C4-2B (cell line): ENCODE measurements at regions not wholly inside any gene's neighbourhood (a gene's known extent, or its start where the extent isn't known, plus 50 kb on each side); places are given as distances from the start of the nearest gene placed in this dataset.

Experiments used
- ZFX ChIP-seq: fragments of 450-650 bp; IDR thresholded peaks from 2 replicates; pipeline ENCODE4 v1.6.1; 2017
- TF ChIP-seq, protein P1 (sequence below): fragments of 450-650 bp; conservative IDR thresholded peaks from 2 replicates; pipeline ENCODE4 v1.5.1; 2017; ENCODE audit warnings: mild to moderate bottlenecking

DNA sequence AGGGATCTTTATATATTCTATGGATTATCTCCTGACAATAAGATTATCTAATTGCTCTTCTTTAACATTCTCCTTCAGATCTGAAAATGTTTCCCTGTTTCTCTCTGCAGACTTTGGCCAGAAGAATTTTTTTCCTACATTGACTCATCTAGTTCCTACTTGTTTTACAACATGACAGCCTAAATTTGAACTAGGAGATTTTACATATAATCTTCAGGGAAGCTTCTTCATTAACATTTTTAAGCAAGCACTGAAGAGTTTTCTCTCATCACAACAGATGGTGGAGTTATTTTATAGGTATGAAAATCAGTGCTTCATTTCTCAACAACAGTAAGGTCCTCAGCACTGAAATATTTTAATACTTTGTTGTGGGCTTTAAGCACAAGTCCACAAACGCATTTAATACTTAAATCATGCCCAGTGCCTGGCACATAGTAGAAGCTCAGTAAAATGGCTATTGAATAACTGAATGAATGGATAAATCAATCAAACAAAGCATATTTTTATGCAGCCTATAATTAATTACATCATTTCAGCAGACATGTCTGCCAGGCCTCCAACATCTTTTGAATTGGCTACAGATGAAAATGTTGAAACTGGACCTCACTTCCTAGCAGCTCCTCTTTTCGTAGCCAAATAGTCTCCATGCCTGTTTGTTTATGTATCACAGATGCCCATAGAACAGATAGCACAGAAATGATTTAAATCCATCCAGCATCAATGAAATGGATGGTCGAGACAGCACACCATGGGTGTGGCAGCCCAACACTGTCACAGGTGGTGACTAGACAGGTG, 117.3 kb upstream of the POU2AF2 start:
- TF ChIP-seq, protein P1, sequence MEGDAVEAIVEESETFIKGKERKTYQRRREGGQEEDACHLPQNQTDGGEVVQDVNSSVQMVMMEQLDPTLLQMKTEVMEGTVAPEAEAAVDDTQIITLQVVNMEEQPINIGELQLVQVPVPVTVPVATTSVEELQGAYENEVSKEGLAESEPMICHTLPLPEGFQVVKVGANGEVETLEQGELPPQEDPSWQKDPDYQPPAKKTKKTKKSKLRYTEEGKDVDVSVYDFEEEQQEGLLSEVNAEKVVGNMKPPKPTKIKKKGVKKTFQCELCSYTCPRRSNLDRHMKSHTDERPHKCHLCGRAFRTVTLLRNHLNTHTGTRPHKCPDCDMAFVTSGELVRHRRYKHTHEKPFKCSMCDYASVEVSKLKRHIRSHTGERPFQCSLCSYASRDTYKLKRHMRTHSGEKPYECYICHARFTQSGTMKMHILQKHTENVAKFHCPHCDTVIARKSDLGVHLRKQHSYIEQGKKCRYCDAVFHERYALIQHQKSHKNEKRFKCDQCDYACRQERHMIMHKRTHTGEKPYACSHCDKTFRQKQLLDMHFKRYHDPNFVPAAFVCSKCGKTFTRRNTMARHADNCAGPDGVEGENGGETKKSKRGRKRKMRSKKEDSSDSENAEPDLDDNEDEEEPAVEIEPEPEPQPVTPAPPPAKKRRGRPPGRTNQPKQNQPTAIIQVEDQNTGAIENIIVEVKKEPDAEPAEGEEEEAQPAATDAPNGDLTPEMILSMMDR, result no peak
- no peak for TF ChIP-seq ZFX
